ENCODE measurements at regions not wholly inside any gene's neighbourhood (a gene's known extent, or its start where the extent isn't known, plus 50 kb on each side); places are given as distances from the start of the nearest gene placed in this dataset.
"Not testable (repeated sequence)": the region's sequence is repeated elsewhere in the genome, so short reads cannot be mapped to it uniquely, and the experiment has no call there.

DNA sequence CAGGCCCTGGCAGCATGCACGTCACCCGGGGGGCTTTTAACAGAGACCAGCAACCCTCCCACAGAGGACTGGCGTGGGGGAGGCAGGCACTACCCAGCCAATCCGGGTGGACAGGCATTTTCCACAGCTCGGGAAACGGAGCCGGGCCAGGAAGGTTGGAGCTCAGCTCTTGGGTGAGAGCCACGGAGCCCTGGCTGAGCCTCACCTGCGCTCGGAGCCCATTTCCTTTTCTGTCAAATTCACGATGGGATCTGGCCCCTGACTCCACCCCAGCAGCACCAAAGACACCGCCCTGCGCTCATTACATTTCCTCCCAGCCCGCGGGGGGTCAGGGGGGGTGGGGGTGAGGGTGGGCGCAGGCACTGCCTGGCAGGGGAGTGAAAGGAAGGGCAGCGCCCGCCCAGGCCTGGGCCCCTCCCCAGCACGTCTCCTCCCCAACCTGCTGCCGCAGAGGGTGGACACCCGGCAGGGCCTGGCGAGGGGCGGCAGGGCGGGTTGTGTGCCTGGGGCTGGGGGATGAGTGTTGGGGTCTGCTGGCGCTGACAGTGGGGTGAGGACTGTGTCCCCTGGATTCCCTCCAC, 145.4 kb downstream of the LAT start:
- H3K79me1 ChIP-seq (ENCODE audit: low read depth in 1 of 2, low read length in 2 of 2); H4K20me1 ChIP-seq (ENCODE audit: insufficient read depth, low read length); H3K4me3 ChIP-seq (ENCODE audit: insufficient read depth, low read depth, low read length); H3K9me3 ChIP-seq (ENCODE audit: control insufficient read depth, insufficient read depth, low read length); H2BK120ac ChIP-seq (ENCODE audit: low read depth, low read length); in situ Hi-C loops (cut with MboI; ENCODE audit: low sequenced_read_pairs); DNase-seq; ATAC-seq (ENCODE audit: low read depth); H3K14ac ChIP-seq (replicated peaks; ENCODE audit: low read depth, low read length); H2AFZ ChIP-seq (replicated peaks; ENCODE audit: low read length, poor library complexity); intact Hi-C loops (cut with micrococcal nuclease); dilution Hi-C loops (cut with HindIII; ENCODE audit: low sequenced_read_pairs, unreplicated experiment); H4K5ac ChIP-seq (ENCODE audit: low read depth, low read length); POLR2A ChIA-PET (ENCODE audit: unreplicated experiment); H2AK9ac ChIP-seq (replicated peaks; ENCODE audit: low read depth, low read length, poor library complexity); H4K91ac ChIP-seq (ENCODE audit: insufficient read depth, low read depth, low read length); H3K4me2 ChIP-seq (ENCODE audit: low read depth, low read length); H3K27me3 ChIP-seq (ENCODE audit: control insufficient read depth, insufficient read depth, low read length); H3K9me1 ChIP-seq (ENCODE audit: insufficient read depth, low read length); CTCF ChIA-PET; H2BK20ac ChIP-seq (ENCODE audit: low read depth, low read length); H3K36me3 ChIP-seq (ENCODE audit: control insufficient read depth, insufficient read depth, low read length); H3K4me1 ChIP-seq (ENCODE audit: control insufficient read depth, insufficient read depth, low read length); H4K8ac ChIP-seq (ENCODE audit: low read depth in 2 of 2, low read length in 2 of 2); H3K27ac ChIP-seq (ENCODE audit: insufficient read depth, low read length); H3K9ac ChIP-seq (ENCODE audit: low read depth, low read length); H2BK15ac ChIP-seq (ENCODE audit: low read depth, low read length); H3K56ac ChIP-seq (ENCODE audit: extremely low read depth, insufficient read depth, low read length); H3K18ac ChIP-seq (ENCODE audit: low read depth, low read length); H2BK5ac ChIP-seq (ENCODE audit: low read depth, low read length, poor library complexity, severe bottlenecking); BruUV-seq (replicated peaks); H3K4ac ChIP-seq (ENCODE audit: low read depth, low read length); H3K23ac ChIP-seq (ENCODE audit: low read depth, low read length); H2AK5ac ChIP-seq (ENCODE audit: low read depth, low read length): not testable (repeated sequence)
- 79% methylated on average over 4 of the region's 25 CpGs; no CpG with 5 or more reads in 1 of the 2 experiments for WGBS, 2 experiments (ENCODE audit: extremely low coverage in 2 of 2, insufficient read length in 1 of 2)

DNA sequence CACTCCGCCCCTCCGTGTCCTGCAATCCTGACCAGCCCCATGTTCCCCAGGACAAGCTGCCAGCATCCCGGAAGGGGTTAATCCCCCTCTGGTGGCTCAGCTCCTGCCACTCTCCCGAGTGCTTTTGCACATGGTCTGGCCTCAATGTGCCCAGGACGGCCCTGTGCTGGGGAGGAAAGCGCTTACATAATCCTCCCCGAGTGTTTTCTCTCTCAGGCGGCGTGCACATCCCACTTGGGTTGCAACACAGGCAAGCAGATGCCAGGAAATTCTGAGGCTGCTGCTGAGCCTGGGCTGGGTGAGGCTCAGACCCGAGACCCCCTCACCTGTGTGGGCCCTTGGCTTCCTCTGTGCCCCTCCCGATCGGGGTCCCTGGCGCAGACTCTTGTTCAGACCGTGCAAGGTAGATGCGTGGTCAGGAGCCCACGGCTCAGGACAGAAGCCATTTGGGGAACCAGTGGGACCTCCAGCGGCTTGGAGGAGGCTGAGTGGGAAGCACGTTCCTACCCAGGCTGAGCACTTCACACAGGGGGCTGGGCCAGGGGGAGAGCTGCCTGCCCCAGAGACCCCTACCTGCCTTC, 144.7 kb downstream of the LAT start:
- H3K56ac ChIP-seq (ENCODE audit: extremely low read depth, insufficient read depth, low read length); H4K91ac ChIP-seq (ENCODE audit: insufficient read depth, low read depth, low read length); H3K27me3 ChIP-seq (ENCODE audit: control insufficient read depth, insufficient read depth, low read length); BruUV-seq (replicated peaks); H2AFZ ChIP-seq (replicated peaks; ENCODE audit: low read length, poor library complexity); H3K14ac ChIP-seq (replicated peaks; ENCODE audit: low read depth, low read length); H2AK9ac ChIP-seq (replicated peaks; ENCODE audit: low read depth, low read length, poor library complexity); H2BK120ac ChIP-seq (ENCODE audit: low read depth, low read length); in situ Hi-C loops (cut with MboI; ENCODE audit: low sequenced_read_pairs); intact Hi-C loops (cut with micrococcal nuclease); DNase-seq; H4K5ac ChIP-seq (ENCODE audit: low read depth, low read length); POLR2A ChIA-PET (ENCODE audit: unreplicated experiment); H3K4me3 ChIP-seq (ENCODE audit: insufficient read depth, low read depth, low read length); H2BK5ac ChIP-seq (ENCODE audit: low read depth, low read length, poor library complexity, severe bottlenecking); H3K9me3 ChIP-seq (ENCODE audit: control insufficient read depth, insufficient read depth, low read length); H4K20me1 ChIP-seq (ENCODE audit: insufficient read depth, low read length); H3K79me1 ChIP-seq (ENCODE audit: low read depth in 1 of 2, low read length in 2 of 2); H3K4me1 ChIP-seq (ENCODE audit: control insufficient read depth, insufficient read depth, low read length); H3K27ac ChIP-seq (ENCODE audit: insufficient read depth, low read length); H4K8ac ChIP-seq (ENCODE audit: low read depth in 2 of 2, low read length in 2 of 2); H2BK15ac ChIP-seq (ENCODE audit: low read depth, low read length); H2BK20ac ChIP-seq (ENCODE audit: low read depth, low read length); H3K4me2 ChIP-seq (ENCODE audit: low read depth, low read length); H2AK5ac ChIP-seq (ENCODE audit: low read depth, low read length); CTCF ChIA-PET; H3K4ac ChIP-seq (ENCODE audit: low read depth, low read length); H3K9ac ChIP-seq (ENCODE audit: low read depth, low read length); H3K23ac ChIP-seq (ENCODE audit: low read depth, low read length); ATAC-seq (ENCODE audit: low read depth); dilution Hi-C loops (cut with HindIII; ENCODE audit: low sequenced_read_pairs, unreplicated experiment); H3K36me3 ChIP-seq (ENCODE audit: control insufficient read depth, insufficient read depth, low read length); H3K18ac ChIP-seq (ENCODE audit: low read depth, low read length); H3K9me1 ChIP-seq (ENCODE audit: insufficient read depth, low read length): not testable (repeated sequence)
- WGBS, 2 experiments (ENCODE audit: extremely low coverage in 2 of 2, insufficient read length in 1 of 2) = 71% methylated on average over 12 of the region's 18 CpGs; no CpG with 5 or more reads in 1 of the 2 experiments

Measured in IMR-90 (cell line).